GM12878 (cell line): ENCODE measurements at regions not wholly inside any gene's neighbourhood (a gene's known extent, or its start where the extent isn't known, plus 50 kb on each side); places are given as distances from the start of the nearest gene placed in this dataset.

Source experiments
- ATAC-seq: fragments of 200-7000 bp; cut with Tn5 transposase; 3 replicates; pipeline ENCODE4 v1.9.1; 2020; ENCODE audit warnings: mild to moderate bottlenecking, moderate library complexity
- BruUV-seq: library from RNA; stranded (reverse); fragments of 400-500 nt; replicated peaks from 2 replicates; lab custom pipeline; 2021; lab: Mats Ljungman, UMichigan
- CTCF ChIA-PET: fragments of 300-600 bp; sonication (Branson Sonifier 250); formaldehyde crosslinking; extraction: SDS; loops from one replicate; lab custom pipeline; 2021; ENCODE audit warnings: inconsistent platforms; lab: Yijun Ruan, JAX
- POLR2A ChIA-PET: fragments of 350-600 bp; formaldehyde crosslinking; extraction: SDS; loops from one replicate; lab custom pipeline; 2021; ENCODE audit warnings: inconsistent platforms; lab: Charles Lee
- RAD21 ChIA-PET: fragments of 300-600 bp; sonication (Branson Sonifier 250); formaldehyde crosslinking; loops from one replicate; lab custom pipeline; 2023; ENCODE audit warnings: antibody characterized with exemption; ENCODE audit not compliant: unreplicated experiment; lab: Charles Lee
- SMC1A ChIA-PET: fragments of 300-600 bp; sonication (Branson Sonifier 250); formaldehyde crosslinking; loops from one replicate; lab custom pipeline; 2023; ENCODE audit not compliant: unreplicated experiment, uncharacterized antibody; lab: Charles Lee
- DNase-seq: peaks from one replicate; pipeline ENCODE4 v3.0.0-alpha.2; 2011; ENCODE audit warnings: low read depth, low spot score
- FAIRE-seq: peaks from 3 replicates; lab custom pipeline; 2011; peaks lifted over from hg19 to GRCh38; lab: Jason Lieb, UNC
- H2AFZ ChIP-seq: 2 replicates; pipeline ENCODE4 v1.6.0; 2011; ENCODE audit warnings: low read depth, low read length, control low read depth; ENCODE audit not compliant: control insufficient read depth
- H3K27ac ChIP-seq: 2 replicates; pipeline ENCODE4 v1.5.1; 2011; ENCODE audit warnings: control low read depth; ENCODE audit not compliant: control insufficient read depth, insufficient read depth
- H3K27me3 ChIP-seq, 2 experiments: replicated peaks in 1 of 2; 2 replicates each; pipeline versions ENCODE4 v1.6.0 to v1.6.1; 2011; ENCODE audit warnings: low read length in 1 of 2; ENCODE audit not compliant: control insufficient read depth in 2 of 2, insufficient read depth in 2 of 2
- H3K36me3 ChIP-seq, 2 experiments: 2 replicates each; pipeline ENCODE4 v1.5.1; 2011; ENCODE audit warnings: low read length in 1 of 2; ENCODE audit not compliant: control insufficient read depth in 2 of 2, insufficient read depth in 2 of 2
- H3K4me1 ChIP-seq: 2 replicates; pipeline ENCODE4 v1.6.1; 2011; ENCODE audit warnings: mild to moderate bottlenecking, low read length, moderate library complexity, mixed read lengths; ENCODE audit not compliant: control insufficient read depth, insufficient read depth
- H3K4me2 ChIP-seq: 2 replicates; pipeline ENCODE4 v1.6.0; 2011; ENCODE audit warnings: control low read depth; ENCODE audit not compliant: control insufficient read depth, insufficient read depth
- H3K4me3 ChIP-seq: fragments of 200-600 bp; sonication (generic); 2 replicates; pipeline ENCODE4 v1.5.1; 2016
- H3K79me2 ChIP-seq: 2 replicates; pipeline ENCODE4 v1.6.0; 2011; ENCODE audit warnings: low read length; ENCODE audit not compliant: control insufficient read depth, insufficient read depth
- H3K9ac ChIP-seq: 2 replicates; pipeline ENCODE4 v1.8.0; 2011; ENCODE audit warnings: low read length, control low read depth, mixed read lengths; ENCODE audit not compliant: control insufficient read depth, insufficient read depth
- H3K9me3 ChIP-seq: replicated peaks from 3 replicates; pipeline ENCODE4 v1.5.1; 2011; ENCODE audit warnings: mild to moderate bottlenecking, low read length; ENCODE audit not compliant: control insufficient read depth, insufficient read depth
- H4K20me1 ChIP-seq: 2 replicates; pipeline ENCODE4 v1.6.0; 2011; ENCODE audit not compliant: control insufficient read depth, insufficient read depth
- BRCA1 ChIP-seq: IDR thresholded peaks from 2 replicates; pipeline ENCODE4 v1.6.1; 2011; ENCODE audit warnings: low read depth, low read length, improper control_type of control experiment
- EED ChIP-seq: sonication (generic); IDR thresholded peaks from 2 replicates; pipeline ENCODE4 v1.6.1; 2016; ENCODE audit warnings: antibody characterized with exemption, low read depth
- KAT2A ChIP-seq: conservative IDR thresholded peaks from 2 replicates; pipeline ENCODE4 v1.6.1; 2011; ENCODE audit warnings: low read depth, low read length; ENCODE audit not compliant: control insufficient read depth
- NR2C2 ChIP-seq: IDR thresholded peaks from 2 replicates; pipeline ENCODE4 v1.6.1; 2011; ENCODE audit warnings: borderline replicate concordance, low read depth; ENCODE audit not compliant: control insufficient read depth, insufficient read length
- RELA ChIP-seq: fragments of 450-650 bp; IDR thresholded peaks from 2 replicates; pipeline ENCODE4 v1.8.0; 2014; ENCODE audit warnings: borderline replicate concordance; ENCODE audit not compliant: partially characterized antibody
- SMAD5 ChIP-seq: IDR thresholded peaks from 2 replicates; pipeline ENCODE4 v1.6.1; 2016; ENCODE audit warnings: antibody characterized with exemption, low read depth
- SUZ12 ChIP-seq: fragments of 200-600 bp; sonication (generic); IDR thresholded peaks from one replicate; pipeline ENCODE4 v1.6.1; 2018; ENCODE audit warnings: antibody characterized with exemption, mild to moderate bottlenecking; ENCODE audit not compliant: unreplicated experiment
- WGBS: methylation state at CpG from one replicate; pipeline ENCODE4 v1.1.6; 2016; ENCODE audit warnings: low lambda C conversion rate; ENCODE audit not compliant: insufficient replicate concordance, insufficient coverage; ENCODE audit errors: missing lambda C conversion rate; 5-methylcytosine and 5-hydroxymethylcytosine counted together
- in situ Hi-C: fragments of 300-500 bp; cut with MboI; formaldehyde crosslinking; loops from 9 replicates; pipeline ENCODE4 v1.14.3; 2018; ENCODE audit warnings: mixed read lengths
- intact Hi-C: fragments of 100-400 bp; cut with micrococcal nuclease; formaldehyde crosslinking; loops from one replicate; pipeline ENCODE4 v1.14.2; 2022; ENCODE audit not compliant: unreplicated experiment
- TF ChIP-seq, protein P1 (sequence below): fragments of 450-650 bp; IDR thresholded peaks from 2 replicates; pipeline ENCODE4 v1.6.1; 2016; ENCODE audit warnings: mild to moderate bottlenecking, moderate library complexity, borderline replicate concordance

GRCh38 chr14:99037777-99038430 is 234.1 kb downstream of the BCL11B start (continued):
- TF ChIP-seq, protein P1, sequence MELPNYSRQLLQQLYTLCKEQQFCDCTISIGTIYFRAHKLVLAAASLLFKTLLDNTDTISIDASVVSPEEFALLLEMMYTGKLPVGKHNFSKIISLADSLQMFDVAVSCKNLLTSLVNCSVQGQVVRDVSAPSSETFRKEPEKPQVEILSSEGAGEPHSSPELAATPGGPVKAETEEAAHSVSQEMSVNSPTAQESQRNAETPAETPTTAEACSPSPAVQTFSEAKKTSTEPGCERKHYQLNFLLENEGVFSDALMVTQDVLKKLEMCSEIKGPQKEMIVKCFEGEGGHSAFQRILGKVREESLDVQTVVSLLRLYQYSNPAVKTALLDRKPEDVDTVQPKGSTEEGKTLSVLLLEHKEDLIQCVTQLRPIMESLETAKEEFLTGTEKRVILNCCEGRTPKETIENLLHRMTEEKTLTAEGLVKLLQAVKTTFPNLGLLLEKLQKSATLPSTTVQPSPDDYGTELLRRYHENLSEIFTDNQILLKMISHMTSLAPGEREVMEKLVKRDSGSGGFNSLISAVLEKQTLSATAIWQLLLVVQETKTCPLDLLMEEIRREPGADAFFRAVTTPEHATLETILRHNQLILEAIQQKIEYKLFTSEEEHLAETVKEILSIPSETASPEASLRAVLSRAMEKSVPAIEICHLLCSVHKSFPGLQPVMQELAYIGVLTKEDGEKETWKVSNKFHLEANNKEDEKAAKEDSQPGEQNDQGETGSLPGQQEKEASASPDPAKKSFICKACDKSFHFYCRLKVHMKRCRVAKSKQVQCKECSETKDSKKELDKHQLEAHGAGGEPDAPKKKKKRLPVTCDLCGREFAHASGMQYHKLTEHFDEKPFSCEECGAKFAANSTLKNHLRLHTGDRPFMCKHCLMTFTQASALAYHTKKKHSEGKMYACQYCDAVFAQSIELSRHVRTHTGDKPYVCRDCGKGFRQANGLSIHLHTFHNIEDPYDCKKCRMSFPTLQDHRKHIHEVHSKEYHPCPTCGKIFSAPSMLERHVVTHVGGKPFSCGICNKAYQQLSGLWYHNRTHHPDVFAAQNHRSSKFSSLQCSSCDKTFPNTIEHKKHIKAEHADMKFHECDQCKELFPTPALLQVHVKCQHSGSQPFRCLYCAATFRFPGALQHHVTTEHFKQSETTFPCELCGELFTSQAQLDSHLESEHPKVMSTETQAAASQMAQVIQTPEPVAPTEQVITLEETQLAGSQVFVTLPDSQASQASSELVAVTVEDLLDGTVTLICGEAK: no peak
- TF ChIP-seq EED: no peak

GRCh38 chr14:99038431-99038820 is 233.6 kb downstream of the BCL11B start:
- no peaks in the 10 kb centered on the region for H3K27me3 ChIP-seq
- WGBS: 17% methylated on average over 4 of the region's 4 CpGs
- H3K79me2 ChIP-seq: no peaks in the 10 kb centered on the region
- no peak overlapping the region for H3K4me2 ChIP-seq
- intact Hi-C loops (no loop called here), in situ Hi-C loops (no loop called here)
- no peaks in the 10 kb centered on the region for H3K36me3 ChIP-seq
- no peak overlapping the region for H3K9ac ChIP-seq
- ChIA-PET POLR2A (no interaction called here), SMC1A (no interaction called here), RAD21 (no interaction called here), CTCF (no interaction called here)
- no peaks in the 10 kb centered on the region for H3K4me1 ChIP-seq
- no peak for FAIRE-seq
- no TSS peak for BruUV-seq
- DNase-seq: no peak
- no peak overlapping the region for H3K27ac ChIP-seq
- no peaks in the 10 kb centered on the region for H4K20me1 ChIP-seq
- TF ChIP-seq KAT2A (no peak), RELA (no peak), NR2C2 (no peak), SUZ12 (no peak), BRCA1 (no peak), SMAD5 (no peak)
- H3K4me3 ChIP-seq: no peak overlapping the region
- no peaks in the 10 kb centered on the region; the same call in 2 of the 3 replicates for H3K9me3 ChIP-seq
- no peak overlapping the region for H2AFZ ChIP-seq
- no peak for ATAC-seq
